Cardiac muscle cell (in vitro differentiated cells and primary cell): ENCODE measurements at regions not wholly inside any gene's neighbourhood (a gene's known extent, or its start where the extent isn't known, plus 50 kb on each side); places are given as distances from the start of the nearest gene placed in this dataset.
"Not testable (repeated sequence)": the region's sequence is repeated elsewhere in the genome, so short reads cannot be mapped to it uniquely, and the experiment has no call there.

Experiments
- DNase-seq, 2 donors: peaks; one replicate each; pipeline versions ENCODE4 v3.0.0 to v3.0.0-alpha.2; 2010 to 2017; ENCODE audit warnings: low read depth in 1 of 2, low spot score in 1 of 2
- H3K27ac ChIP-seq: fragments of 200-600 bp; sonication (generic); 2 replicates; pipeline ENCODE4 v1.5.1; 2016
- H3K27me3 ChIP-seq: fragments of 200-600 bp; sonication (generic); 2 replicates; pipeline ENCODE4 v1.6.0; 2016; ENCODE audit warnings: control low read depth
- H3K36me3 ChIP-seq: fragments of 200-600 bp; sonication (generic); 2 replicates; pipeline ENCODE4 v1.5.1; 2016; ENCODE audit warnings: control low read depth
- H3K4me1 ChIP-seq: fragments of 200-600 bp; sonication (generic); 2 replicates; pipeline ENCODE4 v1.8.1; 2017; ENCODE audit warnings: low read depth, mild to moderate bottlenecking, mixed run types
- H3K4me3 ChIP-seq: fragments of 200-600 bp; sonication (generic); 2 replicates; pipeline ENCODE4 v1.5.1; 2016; ENCODE audit warnings: mild to moderate bottlenecking
- H3K9me3 ChIP-seq: fragments of 200-600 bp; sonication (generic); 2 replicates; pipeline ENCODE4 v1.5.1; 2017; ENCODE audit warnings: low read depth, mild to moderate bottlenecking, control low read depth
- CTCF ChIP-seq: IDR thresholded peaks from 2 replicates; pipeline ENCODE4 v1.5.1; 2012; ENCODE audit warnings: low read depth, mild to moderate bottlenecking, low read length

- Histone ChIP-seq H3K4me3 (no peak overlapping the region), H3K27me3 (no peaks in the 10 kb centered on the region), H3K27ac (no peak overlapping the region), H3K4me1 (no peaks in the 10 kb centered on the region), H3K36me3 (no peaks in the 10 kb centered on the region), H3K9me3 (no peaks in the 10 kb centered on the region)
- TF ChIP-seq CTCF = no peak
- peak in 1 of 2 donors; percentile 57 for DNase-seq
These were observed 169.8 kb downstream of the C11orf91 start for GRCh38 chr11:33530815-33531214.

- Histone ChIP-seq H3K27me3 (no peaks in the 10 kb centered on the region), H3K4me1 (peaks cover 10% of the 10 kb centered on the region), H3K27ac (no peak overlapping the region), H3K4me3 (no peak overlapping the region), H3K9me3 (no peaks in the 10 kb centered on the region), H3K36me3 (no peaks in the 10 kb centered on the region)
- no peak for TF ChIP-seq CTCF
- DNase-seq = no peak
These were observed 171.2 kb downstream of the C11orf91 start for GRCh38 chr11:33529461-33529860.

- H3K27me3 ChIP-seq, H3K27ac ChIP-seq, H3K9me3 ChIP-seq, H3K36me3 ChIP-seq, H3K4me3 ChIP-seq, DNase-seq: not testable (repeated sequence)
- H3K4me1 ChIP-seq = peaks cover 10% of the 10 kb centered on the region
These were observed 172.9 kb downstream of the C11orf91 start for GRCh38 chr11:33527738-33528137.

GRCh38 chr11:33525789-33526188 lies 174.8 kb downstream of the C11orf91 start:
- H3K4me3 ChIP-seq = no peak overlapping the region
- no peaks in the 10 kb centered on the region for H3K36me3 ChIP-seq
- H3K4me1 ChIP-seq = peaks cover 10% of the 10 kb centered on the region
- H3K27ac ChIP-seq = peak overlapping the region; percentile 88
- no peak for DNase-seq
- H3K27me3 ChIP-seq = no peaks in the 10 kb centered on the region
- no peaks in the 10 kb centered on the region for H3K9me3 ChIP-seq
- no peak for TF ChIP-seq CTCF

- no peak for TF ChIP-seq CTCF
- Histone ChIP-seq H3K27ac (no peak overlapping the region), H3K27me3 (no peaks in the 10 kb centered on the region), H3K9me3 (no peaks in the 10 kb centered on the region), H3K4me1 (peaks cover 10% of the 10 kb centered on the region), H3K4me3 (no peak overlapping the region), H3K36me3 (no peaks in the 10 kb centered on the region)
- DNase-seq = no peak
These were observed 179.2 kb downstream of the C11orf91 start for GRCh38 chr11:33521384-33521783.

- no peak for TF ChIP-seq CTCF
- H3K4me3 ChIP-seq = no peak overlapping the region
- H3K27me3 ChIP-seq = no peaks in the 10 kb centered on the region
- no peak for DNase-seq
- no peak overlapping the region for H3K27ac ChIP-seq
- peaks cover 5% of the 10 kb centered on the region for H3K4me1 ChIP-seq
- no peaks in the 10 kb centered on the region for H3K9me3 ChIP-seq
- H3K36me3 ChIP-seq = no peaks in the 10 kb centered on the region
These were observed 180.5 kb downstream of the C11orf91 start for GRCh38 chr11:33520112-33520511.
